ENCODE measurements at regions not wholly inside any gene's neighbourhood (a gene's known extent, or its start where the extent isn't known, plus 50 kb on each side); places are given as distances from the start of the nearest gene placed in this dataset.

- DNase-seq (ENCODE audit: extremely low spot score, unreplicated experiment): no peak
- peaks cover 7% of the 10 kb centered on the region for H3K9me3 Mint-ChIP-seq (ENCODE audit: unreplicated experiment)
- H3K4me1 Mint-ChIP-seq (ENCODE audit: unreplicated experiment): no peaks in the 10 kb centered on the region
- no peak overlapping the region for H3K4me3 Mint-ChIP-seq (ENCODE audit: unreplicated experiment)
- no peaks in the 10 kb centered on the region for H3K27me3 Mint-ChIP-seq (ENCODE audit: unreplicated experiment)
- no peak overlapping the region for H3K27ac Mint-ChIP-seq (ENCODE audit: unreplicated experiment)
- TF ChIP-seq CTCF (IDR thresholded peaks at IDR 0.05): no peak
- no peaks in the 10 kb centered on the region for H3K36me3 Mint-ChIP-seq (ENCODE audit: unreplicated experiment)
Observed at GRCh38 chr2:193276988-193277387, 1082.3 kb upstream of the TMEFF2 start.

- no peak for TF ChIP-seq CTCF (IDR thresholded peaks at IDR 0.05)
- no peaks in the 10 kb centered on the region for H3K4me1 Mint-ChIP-seq (ENCODE audit: unreplicated experiment)
- no peak overlapping the region for H3K27ac Mint-ChIP-seq (ENCODE audit: unreplicated experiment)
- no peak overlapping the region for H3K4me3 Mint-ChIP-seq (ENCODE audit: unreplicated experiment)
- no peaks in the 10 kb centered on the region for H3K27me3 Mint-ChIP-seq (ENCODE audit: unreplicated experiment)
- no peak for DNase-seq (ENCODE audit: extremely low spot score, unreplicated experiment)
- H3K9me3 Mint-ChIP-seq (ENCODE audit: unreplicated experiment): peaks cover 9% of the 10 kb centered on the region
- H3K36me3 Mint-ChIP-seq (ENCODE audit: unreplicated experiment): no peaks in the 10 kb centered on the region
Observed at GRCh38 chr2:193276560-193276959, 1081.8 kb upstream of the TMEFF2 start.

GRCh38 chr2:193276069-193276468 lies 1081.3 kb upstream of the TMEFF2 start:
- Mint-ChIP-seq H3K27me3 (ENCODE audit: unreplicated experiment) (no peaks in the 10 kb centered on the region), H3K4me1 (ENCODE audit: unreplicated experiment) (no peaks in the 10 kb centered on the region), H3K4me3 (ENCODE audit: unreplicated experiment) (no peak overlapping the region), H3K27ac (ENCODE audit: unreplicated experiment) (no peak overlapping the region), H3K9me3 (ENCODE audit: unreplicated experiment) (peaks cover 9% of the 10 kb centered on the region), H3K36me3 (ENCODE audit: unreplicated experiment) (no peaks in the 10 kb centered on the region)
- no peak for DNase-seq (ENCODE audit: extremely low spot score, unreplicated experiment)
- TF ChIP-seq CTCF (IDR thresholded peaks at IDR 0.05): no peak

GRCh38 chr2:193272011-193272410 lies 1077.3 kb upstream of the TMEFF2 start:
- Mint-ChIP-seq H3K4me3 (ENCODE audit: unreplicated experiment) (no peak overlapping the region), H3K36me3 (ENCODE audit: unreplicated experiment) (no peaks in the 10 kb centered on the region), H3K27ac (ENCODE audit: unreplicated experiment) (no peak overlapping the region), H3K9me3 (ENCODE audit: unreplicated experiment) (peaks cover 9% of the 10 kb centered on the region), H3K4me1 (ENCODE audit: unreplicated experiment) (peaks cover 16% of the 10 kb centered on the region), H3K27me3 (ENCODE audit: unreplicated experiment) (no peaks in the 10 kb centered on the region)
- DNase-seq (ENCODE audit: extremely low spot score, unreplicated experiment): no peak
- TF ChIP-seq CTCF (IDR thresholded peaks at IDR 0.05): no peak

GRCh38 chr2:193270816-193271215 lies 1076.1 kb upstream of the TMEFF2 start:
- H3K27me3 Mint-ChIP-seq (ENCODE audit: unreplicated experiment): no peaks in the 10 kb centered on the region
- peaks cover 9% of the 10 kb centered on the region for H3K9me3 Mint-ChIP-seq (ENCODE audit: unreplicated experiment)
- no peak overlapping the region for H3K27ac Mint-ChIP-seq (ENCODE audit: unreplicated experiment)
- H3K36me3 Mint-ChIP-seq (ENCODE audit: unreplicated experiment): no peaks in the 10 kb centered on the region
- TF ChIP-seq CTCF (IDR thresholded peaks at IDR 0.05): no peak
- peaks cover 20% of the 10 kb centered on the region for H3K4me1 Mint-ChIP-seq (ENCODE audit: unreplicated experiment)
- no peak for DNase-seq (ENCODE audit: extremely low spot score, unreplicated experiment)
- no peak overlapping the region for H3K4me3 Mint-ChIP-seq (ENCODE audit: unreplicated experiment)

All from osteocyte (in vitro differentiated cells).